KOPT-K1 (cell line): ENCODE measurements at regions not wholly inside any gene's neighbourhood (a gene's known extent, or its start where the extent isn't known, plus 50 kb on each side); places are given as distances from the start of the nearest gene placed in this dataset.

Experiments
- H3K27ac ChIP-seq: fragments of 200-600 bp; sonication (generic); 2 replicates; pipeline ENCODE4 v1.5.1; 2016; ENCODE audit warnings: antibody characterized with exemption, mild to moderate bottlenecking, low read depth, low read length; ENCODE audit not compliant: poor library complexity, severe bottlenecking
- H3K36me3 ChIP-seq: fragments of 200-600 bp; sonication (generic); 2 replicates; pipeline ENCODE4 v1.5.1; 2017; ENCODE audit warnings: antibody characterized with exemption, mild to moderate bottlenecking, low read length, moderate library complexity; ENCODE audit not compliant: insufficient read depth
- H3K9me3 ChIP-seq: fragments of 200-600 bp; sonication (generic); 2 replicates; pipeline ENCODE4 v1.5.1; 2017; ENCODE audit warnings: antibody characterized with exemption, low read length, mild to moderate bottlenecking; ENCODE audit not compliant: insufficient read depth, poor library complexity, severe bottlenecking

DNA sequence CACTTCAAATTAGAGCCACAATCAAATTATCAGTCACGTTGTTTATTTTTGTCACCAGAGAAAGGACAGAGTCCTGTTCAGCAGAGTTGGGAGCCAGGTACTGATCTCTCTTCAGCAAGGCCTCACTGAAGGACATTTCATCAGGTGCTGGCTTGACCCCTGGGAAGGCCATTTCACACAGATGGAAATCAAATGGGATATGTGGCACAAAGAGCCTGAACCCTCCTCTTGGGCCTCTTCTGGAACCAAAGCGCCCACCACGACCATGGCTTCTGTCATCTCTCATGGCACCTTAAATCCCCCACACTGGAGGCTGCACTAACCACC, 121.5 kb downstream of the PTCSC3 start:
- Histone ChIP-seq H3K36me3 (no peaks in the 10 kb centered on the region), H3K9me3 (no peaks in the 10 kb centered on the region), H3K27ac (no peak overlapping the region)

DNA sequence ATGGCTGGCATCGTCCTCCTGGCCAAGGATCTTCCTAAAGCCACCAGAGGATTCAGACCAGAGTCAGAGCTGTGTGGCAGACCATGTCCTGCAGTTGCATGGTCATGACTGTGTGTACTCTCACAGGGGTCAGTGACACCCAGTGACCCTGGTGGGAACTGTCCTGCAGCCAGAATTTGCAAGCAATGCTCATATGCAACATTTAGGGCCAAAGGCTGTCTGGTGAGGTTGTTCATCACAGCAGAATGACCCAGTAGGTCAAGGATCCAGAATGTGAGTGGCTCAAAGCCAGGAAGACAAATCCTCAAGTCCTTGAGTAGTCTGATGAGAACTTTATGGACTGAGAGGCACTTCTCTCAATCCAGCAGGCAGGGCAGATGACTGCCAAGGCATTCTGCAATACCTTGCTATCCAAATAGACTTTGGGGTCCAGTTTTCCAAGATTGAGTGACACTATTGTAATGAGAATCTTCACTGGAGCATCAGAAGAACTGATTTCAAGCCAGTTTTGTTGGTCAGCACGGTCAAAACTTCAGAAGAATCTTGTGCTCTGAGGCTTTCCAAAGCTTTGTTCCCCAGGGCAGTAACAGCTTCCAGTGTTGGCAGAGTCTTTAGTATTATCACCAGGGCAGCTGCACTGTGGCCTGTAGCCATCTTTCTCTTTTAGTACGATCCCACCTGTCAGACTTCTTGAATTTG, 122.0 kb downstream of the PTCSC3 start:
- no peak overlapping the region for H3K27ac ChIP-seq
- H3K9me3 ChIP-seq: no peaks in the 10 kb centered on the region

DNA sequence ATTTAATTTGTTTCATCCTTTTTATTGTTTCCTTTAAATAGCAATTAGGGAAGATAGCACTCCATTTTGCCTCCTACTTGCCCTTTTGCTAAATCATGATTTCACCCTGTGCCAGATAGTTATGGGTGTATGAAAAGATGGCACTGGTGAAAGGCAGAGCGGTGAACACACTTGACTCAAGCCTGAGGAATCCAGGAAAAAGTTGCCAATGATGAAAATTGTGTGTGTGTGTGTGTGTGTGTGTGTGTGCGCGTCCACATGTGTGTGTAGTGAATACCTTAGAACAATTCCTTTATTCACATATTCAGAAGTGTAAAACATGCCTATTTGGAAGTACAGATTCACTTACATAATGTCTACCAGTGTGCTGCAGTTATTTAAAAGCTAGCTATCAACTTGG, 123.8 kb downstream of the PTCSC3 start:
- Histone ChIP-seq H3K9me3 (no peaks in the 10 kb centered on the region), H3K27ac (no peak overlapping the region), H3K36me3 (no peaks in the 10 kb centered on the region)

More for the DNA sequence above, 122.0 kb downstream of the PTCSC3 start:
- H3K36me3 ChIP-seq: no peaks in the 10 kb centered on the region

DNA sequence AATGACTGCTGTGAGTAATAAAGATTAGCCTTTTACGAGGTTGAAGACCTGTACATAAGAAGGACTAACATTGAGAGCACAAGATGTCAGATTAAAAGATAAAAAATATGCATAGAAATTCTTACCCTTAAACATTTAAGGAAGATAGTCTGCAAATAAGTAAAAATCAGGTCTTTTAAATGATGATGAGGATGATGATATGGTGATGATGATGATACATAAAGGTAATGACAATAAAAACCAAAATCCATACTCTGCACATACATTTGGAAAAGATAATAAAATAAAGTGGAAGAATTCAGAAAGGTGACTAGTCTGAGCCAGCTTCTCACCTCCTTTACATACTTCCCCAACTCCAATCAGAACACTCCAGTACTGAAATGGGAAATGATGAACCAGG, 124.5 kb downstream of the PTCSC3 start:
- Histone ChIP-seq H3K36me3 (no peaks in the 10 kb centered on the region), H3K27ac (no peak overlapping the region), H3K9me3 (no peaks in the 10 kb centered on the region)

DNA sequence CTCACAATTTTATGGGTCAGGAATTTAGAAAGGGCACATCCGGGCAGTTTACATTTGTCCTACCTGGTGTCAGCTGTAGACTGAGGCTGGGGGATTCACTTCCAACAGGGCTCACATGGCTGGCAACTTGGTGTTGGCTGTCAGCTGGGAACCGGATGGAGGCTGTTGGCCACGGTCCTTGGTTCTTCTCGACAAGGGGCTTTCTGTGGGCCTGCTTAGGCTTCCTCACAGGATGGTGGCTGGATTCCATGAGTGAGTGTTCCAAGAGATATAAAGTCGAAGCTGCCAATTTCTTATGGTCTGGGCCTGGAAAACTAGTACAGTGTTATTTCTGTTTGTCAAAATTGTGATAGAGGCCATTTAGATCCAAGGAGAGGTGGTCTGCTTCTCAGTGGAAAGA, 127.9 kb downstream of the PTCSC3 start:
- no peak overlapping the region for H3K27ac ChIP-seq
- H3K36me3 ChIP-seq: no peaks in the 10 kb centered on the region
- H3K9me3 ChIP-seq: no peaks in the 10 kb centered on the region

DNA sequence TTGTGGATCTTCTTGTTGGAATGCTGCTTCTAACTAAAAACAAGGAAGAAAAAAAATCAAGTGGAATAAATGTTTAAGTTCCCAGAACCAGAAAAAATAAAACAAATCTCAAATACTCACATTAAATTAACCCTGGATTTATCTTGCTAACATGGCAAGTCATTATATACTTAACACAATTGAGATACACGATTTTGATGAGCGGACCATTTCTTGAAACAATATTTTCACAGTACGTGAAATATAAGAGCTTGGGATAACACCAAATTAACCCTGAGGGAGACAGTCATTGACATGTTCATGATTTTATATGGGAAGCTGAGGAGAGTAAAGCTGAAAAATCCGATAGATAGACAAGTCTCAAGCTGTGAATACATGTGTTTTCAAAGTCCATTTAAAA, 128.6 kb downstream of the PTCSC3 start:
- no peaks in the 10 kb centered on the region for H3K36me3 ChIP-seq
- no peak overlapping the region for H3K27ac ChIP-seq

DNA sequence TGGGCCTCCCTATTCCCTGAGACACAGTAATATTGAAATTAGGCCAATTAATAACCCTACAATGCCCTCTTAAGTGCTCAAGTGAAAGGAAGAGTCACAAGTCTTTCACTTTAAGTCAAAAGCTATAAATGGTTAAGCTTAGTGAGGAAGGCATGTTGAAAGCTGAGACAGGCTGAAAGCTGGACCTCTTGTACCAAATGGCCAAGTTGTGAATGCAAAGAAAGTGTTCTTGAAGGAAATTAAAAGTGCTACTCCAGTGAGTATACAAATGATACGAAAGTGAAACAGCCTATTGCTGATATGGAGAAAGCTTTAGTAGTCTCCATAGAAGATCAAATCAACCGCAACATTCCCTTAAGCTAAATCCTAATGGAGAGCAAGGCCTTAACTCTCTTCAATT, 140.8 kb downstream of the PTCSC3 start:
- Histone ChIP-seq H3K27ac (no peak overlapping the region), H3K36me3 (no peaks in the 10 kb centered on the region), H3K9me3 (no peaks in the 10 kb centered on the region)

More for the DNA sequence above, 128.6 kb downstream of the PTCSC3 start:
- H3K9me3 ChIP-seq: no peaks in the 10 kb centered on the region

DNA sequence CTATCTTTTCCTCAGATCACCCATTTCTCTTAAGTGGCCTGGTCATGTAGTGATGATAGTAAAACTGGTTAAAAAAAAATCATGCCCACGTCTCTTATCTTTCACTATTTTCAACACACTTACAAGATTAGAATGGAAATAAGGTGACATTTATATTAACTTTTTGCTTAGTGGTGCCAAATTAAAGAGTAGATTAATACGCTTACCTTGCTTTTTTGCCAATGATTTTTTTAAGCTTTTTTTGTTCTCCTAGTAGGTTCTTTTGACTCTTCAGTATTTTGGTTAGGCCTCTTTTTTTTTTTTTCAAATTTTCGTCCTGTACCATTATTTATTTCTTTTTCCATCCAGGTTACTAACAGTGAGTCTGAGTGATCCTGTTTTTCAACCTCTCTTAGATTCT, 147.9 kb downstream of the PTCSC3 start:
- no peaks in the 10 kb centered on the region for H3K9me3 ChIP-seq
- no peaks in the 10 kb centered on the region for H3K36me3 ChIP-seq
- no peak overlapping the region for H3K27ac ChIP-seq

DNA sequence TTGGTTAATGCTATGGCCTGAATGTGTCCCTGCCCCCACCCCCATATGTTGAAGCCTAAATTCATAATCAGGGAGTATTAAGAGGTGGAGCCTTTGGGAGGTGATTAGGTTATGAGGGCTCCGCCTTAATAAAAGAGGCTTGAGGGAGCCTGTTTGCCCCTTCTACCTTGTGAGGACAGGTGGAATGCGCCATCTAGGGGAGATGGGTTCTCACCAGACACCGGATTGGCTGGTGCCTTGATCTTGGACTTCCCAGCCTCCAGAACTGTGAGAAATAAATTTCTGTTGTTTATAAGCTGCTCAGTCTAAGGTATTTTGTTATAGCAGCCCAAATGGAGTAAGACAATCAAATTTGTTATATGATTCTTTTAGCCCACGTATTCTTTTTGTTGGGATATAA, 148.3 kb downstream of the PTCSC3 start:
- no peaks in the 10 kb centered on the region for H3K36me3 ChIP-seq

DNA sequence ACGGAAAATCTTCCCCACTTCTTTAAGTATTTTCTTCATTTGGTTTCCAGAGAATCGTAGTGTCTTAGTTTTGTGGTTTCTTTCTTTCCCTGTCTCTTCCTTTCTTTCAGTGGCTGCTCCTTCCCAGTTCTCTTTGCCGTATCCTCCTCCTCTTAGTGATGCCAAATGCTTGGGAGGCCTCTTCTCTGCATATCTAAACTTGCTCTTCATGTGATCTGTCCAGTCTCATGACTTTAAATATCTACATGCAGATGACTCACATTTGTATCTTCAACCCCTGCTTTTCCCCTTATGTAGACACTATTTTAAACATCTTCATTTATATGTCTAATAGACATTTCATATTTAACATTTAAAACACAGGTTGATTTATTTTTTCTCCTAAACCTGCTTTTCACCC, 149.2 kb downstream of the PTCSC3 start:
- no peaks in the 10 kb centered on the region for H3K36me3 ChIP-seq
- no peak overlapping the region for H3K27ac ChIP-seq
- H3K9me3 ChIP-seq: no peaks in the 10 kb centered on the region

More for the DNA sequence above, 148.3 kb downstream of the PTCSC3 start:
- no peak overlapping the region for H3K27ac ChIP-seq
- H3K9me3 ChIP-seq: no peaks in the 10 kb centered on the region

DNA sequence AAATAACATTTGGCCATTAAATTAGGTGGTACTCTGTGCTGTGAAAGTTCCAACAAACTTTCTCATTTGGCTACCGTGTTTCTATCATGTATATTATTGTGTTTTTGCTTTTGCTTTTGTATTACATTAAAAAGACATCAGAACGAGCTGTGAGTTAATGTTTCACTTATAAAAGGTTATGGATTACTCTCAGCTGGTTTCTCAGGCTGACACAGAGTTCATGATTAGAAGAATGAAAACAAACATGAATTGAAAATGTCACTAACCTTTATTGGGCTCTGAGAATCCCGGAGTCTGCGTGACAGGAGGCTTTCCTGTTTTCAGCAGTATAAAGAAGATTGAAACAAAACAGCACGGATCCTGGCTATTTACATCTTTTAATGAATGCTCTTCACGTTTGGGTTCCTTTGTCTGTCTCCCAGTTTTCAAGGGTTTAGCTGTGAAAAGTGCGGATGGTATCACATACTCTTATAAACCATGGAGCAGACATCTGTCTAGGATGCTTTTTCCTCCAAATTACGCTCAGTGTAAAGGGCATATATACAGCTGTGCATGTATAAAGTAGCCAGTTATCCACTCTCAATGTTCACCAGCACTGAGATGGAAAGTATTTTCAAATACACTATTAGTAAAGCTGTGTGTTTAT, 153.6 kb downstream of the PTCSC3 start:
- H3K9me3 ChIP-seq: no peaks in the 10 kb centered on the region
- H3K36me3 ChIP-seq: no peaks in the 10 kb centered on the region
- H3K27ac ChIP-seq: no peak overlapping the region

DNA sequence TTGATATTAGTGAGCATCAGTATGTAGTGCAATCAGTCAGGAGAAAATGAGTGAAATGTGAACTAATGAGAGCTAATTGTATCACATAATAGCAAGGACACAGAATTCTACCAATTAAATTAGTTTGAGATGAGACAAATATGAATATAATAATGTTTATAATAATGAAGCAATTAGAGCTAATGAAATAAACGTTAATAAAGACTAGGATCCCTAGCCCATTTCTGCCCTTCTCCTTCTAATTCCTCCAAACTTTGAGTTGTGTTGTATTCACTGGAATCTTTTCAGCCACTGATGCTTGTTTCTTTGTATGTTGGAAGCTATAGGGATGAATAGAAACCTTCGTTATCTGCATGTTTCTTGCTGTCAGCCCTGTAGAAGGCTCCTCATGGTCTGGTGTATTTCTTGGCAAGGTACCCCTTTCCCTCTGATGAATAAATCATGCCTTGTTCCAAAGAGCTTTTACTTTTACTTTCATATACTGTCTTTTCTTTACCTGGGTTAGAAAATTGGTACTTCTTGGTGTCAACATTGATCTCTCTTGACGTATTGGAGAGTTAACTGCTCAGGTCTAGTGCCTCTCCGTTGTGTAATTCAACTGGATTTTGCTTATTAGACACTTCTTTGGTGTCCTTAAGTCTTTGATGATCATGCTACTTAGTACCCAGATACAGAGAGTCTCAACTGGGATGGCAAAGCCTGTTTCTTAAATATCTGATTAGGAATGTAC, 154.8 kb downstream of the PTCSC3 start:
- no peak overlapping the region for H3K27ac ChIP-seq
- no peaks in the 10 kb centered on the region for H3K9me3 ChIP-seq
- no peaks in the 10 kb centered on the region for H3K36me3 ChIP-seq

DNA sequence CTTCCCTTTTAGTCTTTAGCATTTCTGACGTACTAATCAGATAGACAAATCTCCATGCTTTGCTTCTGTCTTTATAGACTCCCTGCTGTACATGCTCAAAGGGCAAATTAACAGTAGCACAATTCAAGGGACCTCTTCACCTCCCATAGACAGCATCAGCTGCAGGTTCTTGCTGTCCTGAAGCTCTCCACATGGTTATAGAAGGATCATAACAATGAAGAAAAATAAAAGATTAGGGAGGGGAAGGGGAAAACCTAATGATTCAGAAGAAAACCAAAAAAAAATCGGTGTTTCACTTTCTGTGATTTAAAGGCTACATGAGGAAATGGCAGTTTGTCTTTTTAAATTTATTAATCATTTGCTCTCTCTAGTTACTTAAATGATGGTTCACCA, 155.5 kb downstream of the PTCSC3 start:
- Histone ChIP-seq H3K9me3 (no peaks in the 10 kb centered on the region), H3K36me3 (no peaks in the 10 kb centered on the region), H3K27ac (no peak overlapping the region)

DNA sequence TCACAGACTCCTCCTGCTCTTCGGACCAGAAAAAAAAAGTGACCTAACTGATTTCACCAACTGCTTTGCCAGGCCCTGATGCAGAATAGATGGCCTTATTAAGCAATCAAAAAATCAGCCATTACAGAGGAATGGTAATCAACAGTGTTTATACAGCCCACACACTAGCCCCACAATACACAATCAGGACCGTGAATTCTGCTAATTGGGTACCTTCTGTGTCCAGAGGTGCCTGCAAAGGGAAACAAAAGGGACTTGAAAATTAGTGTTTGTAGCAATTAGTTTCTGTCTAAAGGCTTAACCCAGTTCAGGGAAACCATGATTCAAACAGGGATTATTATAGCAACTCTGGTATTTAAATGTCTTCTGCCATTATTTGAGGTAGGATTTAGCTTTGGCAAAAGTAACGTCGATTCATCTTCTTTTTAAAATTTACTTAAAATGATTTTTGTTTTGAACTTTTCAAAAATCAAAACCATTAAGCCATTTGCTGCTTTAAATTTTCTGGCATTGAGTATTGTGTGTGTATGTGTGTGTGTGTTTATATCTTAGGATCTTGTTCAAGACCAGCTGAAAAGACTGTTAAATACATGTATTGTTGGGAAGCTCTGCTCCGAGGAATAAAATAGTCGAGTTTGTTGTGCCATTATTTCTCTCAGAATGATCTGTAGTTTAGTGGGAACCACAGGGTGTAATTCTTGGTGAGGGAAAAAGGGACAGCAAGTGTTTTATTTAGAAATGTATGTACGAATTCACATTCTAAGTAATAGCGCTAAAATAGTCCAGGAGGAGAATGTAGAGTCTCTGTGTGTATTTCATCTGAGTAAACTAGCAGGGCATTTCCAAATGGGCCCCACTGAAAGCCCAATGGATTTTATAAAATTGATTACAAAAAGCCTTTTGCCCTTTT, 156.1 kb downstream of the PTCSC3 start:
- H3K36me3 ChIP-seq: no peaks in the 10 kb centered on the region
- H3K9me3 ChIP-seq: no peaks in the 10 kb centered on the region
- H3K27ac ChIP-seq: no peak overlapping the region

DNA sequence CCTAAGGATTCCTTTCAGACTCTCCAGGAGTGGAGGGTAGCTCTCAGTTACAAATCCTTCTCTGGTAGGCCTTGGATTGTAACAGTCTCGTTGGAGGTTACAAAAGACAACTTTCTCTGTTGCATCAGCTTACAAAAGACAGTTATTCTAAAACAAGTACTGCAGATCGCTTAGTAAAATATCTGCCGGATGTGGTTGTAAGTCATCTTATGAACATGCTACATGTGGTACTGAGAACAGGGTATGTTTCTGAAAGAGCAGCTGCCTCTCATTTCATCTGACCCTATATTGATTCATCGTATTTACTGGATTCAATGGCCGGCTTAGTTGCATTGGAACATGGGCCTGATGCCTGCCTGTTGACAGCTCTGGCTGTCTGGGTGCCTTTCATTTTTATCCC, 157.4 kb downstream of the PTCSC3 start:
- Histone ChIP-seq H3K36me3 (no peaks in the 10 kb centered on the region), H3K9me3 (no peaks in the 10 kb centered on the region), H3K27ac (no peak overlapping the region)
